Loucy (cell line): ENCODE measurements at regions not wholly inside any gene's neighbourhood (a gene's known extent, or its start where the extent isn't known, plus 50 kb on each side); places are given as distances from the start of the nearest gene placed in this dataset.

ENCODE experiments used
- H2AFZ ChIP-seq: fragments of 200-600 bp; sonication (generic); 2 replicates; pipeline ENCODE4 v1.6.0; 2016; ENCODE audit warnings: antibody characterized with exemption, mild to moderate bottlenecking, low read length, moderate library complexity
- H3F3A ChIP-seq: fragments of 200-600 bp; 2 replicates; pipeline ENCODE4 v1.6.0; 2016; ENCODE audit warnings: antibody characterized with exemption, low read depth, mild to moderate bottlenecking
- H3K27me3 ChIP-seq: fragments of 200-600 bp; sonication (generic); 2 replicates; pipeline ENCODE4 v1.6.1; 2014; ENCODE audit warnings: low read length, mild to moderate bottlenecking; ENCODE audit not compliant: insufficient read depth, poor library complexity, severe bottlenecking
- H3K36me3 ChIP-seq: fragments of 200-600 bp; sonication (generic); 2 replicates; pipeline ENCODE4 v1.6.1; 2016; ENCODE audit warnings: low read length; ENCODE audit not compliant: insufficient read depth
- H3K4me1 ChIP-seq: fragments of 200-600 bp; sonication (generic); 2 replicates; pipeline ENCODE4 v1.5.1; 2014; ENCODE audit warnings: low read length, mild to moderate bottlenecking; ENCODE audit not compliant: insufficient read depth, poor library complexity, severe bottlenecking
- H3K4me2 ChIP-seq: fragments of 200-600 bp; sonication (generic); 2 replicates; pipeline ENCODE4 v1.6.0; 2014; ENCODE audit warnings: antibody characterized with exemption, low read length, low read depth, mild to moderate bottlenecking; ENCODE audit not compliant: poor library complexity, severe bottlenecking
- H3K4me3 ChIP-seq: fragments of 200-600 bp; sonication (generic); 2 replicates; pipeline ENCODE4 v1.5.1; 2014; ENCODE audit warnings: low read length, mild to moderate bottlenecking, mixed read lengths; ENCODE audit not compliant: poor library complexity, severe bottlenecking
- H3K79me2 ChIP-seq: fragments of 200-600 bp; sonication (generic); 2 replicates; pipeline ENCODE4 v1.6.1; 2014; ENCODE audit warnings: low read length; ENCODE audit not compliant: insufficient read depth
- H3K9ac ChIP-seq: fragments of 200-600 bp; sonication (generic); 2 replicates; pipeline ENCODE4 v1.6.0; 2014; ENCODE audit warnings: mild to moderate bottlenecking, low read depth, low read length, moderate library complexity; ENCODE audit not compliant: poor library complexity, severe bottlenecking
- H3K9me2 ChIP-seq: fragments of 200-600 bp; sonication (generic); replicated peaks from 2 replicates; pipeline ENCODE4 v1.6.1; 2016; ENCODE audit warnings: low read depth, low read length, mixed read lengths
- H3K9me3 ChIP-seq: fragments of 200-600 bp; sonication (generic); 2 replicates; pipeline ENCODE4 v1.6.1; 2014; ENCODE audit warnings: mild to moderate bottlenecking, antibody characterized with exemption, low read length, low read depth; ENCODE audit not compliant: insufficient read depth
- H4K20me1 ChIP-seq: fragments of 200-600 bp; sonication (generic); 2 replicates; pipeline ENCODE4 v1.6.0; 2014; ENCODE audit warnings: antibody characterized with exemption, low read length, mild to moderate bottlenecking; ENCODE audit not compliant: insufficient read depth, poor library complexity, severe bottlenecking
- CTCF ChIP-seq: fragments of 200-600 bp; sonication (generic); conservative IDR thresholded peaks from 2 replicates; pipeline ENCODE4 v1.5.1; 2014; ENCODE audit warnings: mild to moderate bottlenecking, antibody characterized with exemption, low read length
- EZH2phosphoT487 ChIP-seq: fragments of 200-600 bp; IDR thresholded peaks from 2 replicates; pipeline ENCODE4 v1.6.1; 2018; ENCODE audit warnings: antibody characterized with exemption, mild to moderate bottlenecking, moderate library complexity, borderline replicate concordance

GRCh38 chr12:94873734-94874517, 129.6 kb downstream of the NDUFA12 start:
- H3K4me1 ChIP-seq = no peaks in the 10 kb centered on the region
- no peak overlapping the region for H2AFZ ChIP-seq
- TF ChIP-seq EZH2phosphoT487 (no peak), CTCF (no peak)
- H3F3A ChIP-seq = no peaks in the 10 kb centered on the region
- H3K9ac ChIP-seq = no peak overlapping the region
- H3K27me3 ChIP-seq = no peaks in the 10 kb centered on the region
- no peaks in the 10 kb centered on the region for H3K9me2 ChIP-seq
- no peaks in the 10 kb centered on the region for H4K20me1 ChIP-seq
- no peak overlapping the region for H3K4me2 ChIP-seq
- no peaks in the 10 kb centered on the region for H3K79me2 ChIP-seq
- H3K36me3 ChIP-seq = no peaks in the 10 kb centered on the region
- no peak overlapping the region for H3K4me3 ChIP-seq
- no peaks in the 10 kb centered on the region for H3K9me3 ChIP-seq

- Histone ChIP-seq H4K20me1 (no peaks in the 10 kb centered on the region), H3F3A (no peaks in the 10 kb centered on the region), H3K4me1 (no peaks in the 10 kb centered on the region), H3K9me3 (no peaks in the 10 kb centered on the region), H3K9ac (no peak overlapping the region), H3K36me3 (no peaks in the 10 kb centered on the region), H2AFZ (no peak overlapping the region), H3K4me3 (no peak overlapping the region), H3K9me2 (no peaks in the 10 kb centered on the region), H3K27me3 (no peaks in the 10 kb centered on the region), H3K4me2 (no peak overlapping the region), H3K79me2 (no peaks in the 10 kb centered on the region)
- TF ChIP-seq EZH2phosphoT487 (no peak), CTCF (no peak)
Measured at GRCh38 chr12:94872971-94873733, 130.3 kb downstream of the NDUFA12 start.

GRCh38 chr12:94872671-94872970, 130.9 kb downstream of the NDUFA12 start:
- no peaks in the 10 kb centered on the region for H3K9me3 ChIP-seq
- no peak overlapping the region for H3K9ac ChIP-seq
- H3K27me3 ChIP-seq = no peaks in the 10 kb centered on the region
- no peak overlapping the region for H3K4me2 ChIP-seq
- no peak for TF ChIP-seq CTCF
- TF ChIP-seq EZH2phosphoT487 = no peak
- no peaks in the 10 kb centered on the region for H3K9me2 ChIP-seq
- H4K20me1 ChIP-seq = no peaks in the 10 kb centered on the region
- no peak overlapping the region for H3K4me3 ChIP-seq
- no peaks in the 10 kb centered on the region for H3F3A ChIP-seq
- H3K4me1 ChIP-seq = no peaks in the 10 kb centered on the region
- H3K36me3 ChIP-seq = no peaks in the 10 kb centered on the region
- H3K79me2 ChIP-seq = no peaks in the 10 kb centered on the region
- H2AFZ ChIP-seq = no peak overlapping the region
